ENCODE measurements at regions not wholly inside any gene's neighbourhood (a gene's known extent, or its start where the extent isn't known, plus 50 kb on each side); places are given as distances from the start of the nearest gene placed in this dataset.
"Not testable (repeated sequence)": the region's sequence is repeated elsewhere in the genome, so short reads cannot be mapped to it uniquely, and the experiment has no call there.

GRCh38 chr20:47978428-47979120 is 193.3 kb upstream of the SULF2 start:
- TF ChIP-seq, protein P1, sequence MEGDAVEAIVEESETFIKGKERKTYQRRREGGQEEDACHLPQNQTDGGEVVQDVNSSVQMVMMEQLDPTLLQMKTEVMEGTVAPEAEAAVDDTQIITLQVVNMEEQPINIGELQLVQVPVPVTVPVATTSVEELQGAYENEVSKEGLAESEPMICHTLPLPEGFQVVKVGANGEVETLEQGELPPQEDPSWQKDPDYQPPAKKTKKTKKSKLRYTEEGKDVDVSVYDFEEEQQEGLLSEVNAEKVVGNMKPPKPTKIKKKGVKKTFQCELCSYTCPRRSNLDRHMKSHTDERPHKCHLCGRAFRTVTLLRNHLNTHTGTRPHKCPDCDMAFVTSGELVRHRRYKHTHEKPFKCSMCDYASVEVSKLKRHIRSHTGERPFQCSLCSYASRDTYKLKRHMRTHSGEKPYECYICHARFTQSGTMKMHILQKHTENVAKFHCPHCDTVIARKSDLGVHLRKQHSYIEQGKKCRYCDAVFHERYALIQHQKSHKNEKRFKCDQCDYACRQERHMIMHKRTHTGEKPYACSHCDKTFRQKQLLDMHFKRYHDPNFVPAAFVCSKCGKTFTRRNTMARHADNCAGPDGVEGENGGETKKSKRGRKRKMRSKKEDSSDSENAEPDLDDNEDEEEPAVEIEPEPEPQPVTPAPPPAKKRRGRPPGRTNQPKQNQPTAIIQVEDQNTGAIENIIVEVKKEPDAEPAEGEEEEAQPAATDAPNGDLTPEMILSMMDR (IDR thresholded peaks at IDR 0.05): not testable (repeated sequence)
- TF ChIP-seq POLR2A (IDR thresholded peaks at IDR 0.05); POLR2AphosphoS5 (IDR thresholded peaks at IDR 0.05; ENCODE audit: insufficient read depth in 1 of 2, low read depth in 1 of 2): not testable (repeated sequence)
